Pulmonary artery endothelial cell (primary cell): ENCODE measurements at regions not wholly inside any gene's neighbourhood (a gene's known extent, or its start where the extent isn't known, plus 50 kb on each side); places are given as distances from the start of the nearest gene placed in this dataset.
"Not testable (repeated sequence)": the region's sequence is repeated elsewhere in the genome, so short reads cannot be mapped to it uniquely, and the experiment has no call there.

Experiments
- DNase-seq: peaks from one replicate; pipeline ENCODE4 v3.0.0-alpha.2; 2011; ENCODE audit warnings: low read depth, low spot score

DNA sequence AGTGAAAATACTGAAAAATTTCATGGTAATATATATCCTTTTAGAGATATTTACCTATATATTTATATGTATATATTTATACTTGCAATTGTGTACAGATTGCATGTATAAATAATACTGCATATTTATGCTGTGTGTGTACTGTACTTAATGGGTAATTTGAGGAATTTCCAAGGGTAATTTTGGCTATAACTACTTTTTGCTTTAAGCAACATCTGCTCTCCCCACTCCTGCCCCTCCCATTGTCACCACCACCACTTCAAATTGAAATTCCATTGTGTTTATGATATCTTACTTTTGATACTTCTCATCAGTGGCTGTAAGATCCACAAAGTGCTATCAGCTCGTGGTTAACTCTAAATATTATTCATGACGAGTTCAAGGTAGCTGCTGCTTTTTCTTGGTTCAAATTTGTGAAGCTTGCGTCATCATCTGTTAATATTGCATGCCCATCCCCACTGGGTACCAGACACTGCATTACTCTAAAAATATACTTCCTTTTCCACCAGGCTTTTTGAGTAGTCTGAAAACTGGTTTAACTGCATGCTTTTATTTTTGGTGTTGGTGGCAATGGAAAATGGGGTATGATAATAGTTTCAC is 91.7 kb upstream of the MITF start:
- DNase-seq: no peak

DNA sequence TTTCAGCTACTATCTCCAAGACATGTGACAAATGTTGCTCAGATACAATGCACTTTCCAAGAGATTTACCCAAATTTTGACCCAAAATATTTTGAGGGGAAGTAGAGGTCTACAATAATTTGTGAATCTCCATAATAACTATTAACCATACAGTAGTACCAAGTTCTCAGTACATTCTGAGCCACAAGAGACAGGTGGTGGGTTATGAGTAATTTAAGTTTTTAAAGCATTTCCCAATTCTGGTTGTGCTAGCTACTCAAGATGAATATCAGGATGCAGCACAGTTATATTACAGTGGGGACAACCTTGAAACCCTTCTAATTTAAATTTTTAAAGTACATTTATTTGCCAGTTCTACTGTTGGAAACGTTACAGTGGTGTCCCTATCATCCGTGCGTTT is 92.2 kb upstream of the MITF start:
- DNase-seq: no peak

DNA sequence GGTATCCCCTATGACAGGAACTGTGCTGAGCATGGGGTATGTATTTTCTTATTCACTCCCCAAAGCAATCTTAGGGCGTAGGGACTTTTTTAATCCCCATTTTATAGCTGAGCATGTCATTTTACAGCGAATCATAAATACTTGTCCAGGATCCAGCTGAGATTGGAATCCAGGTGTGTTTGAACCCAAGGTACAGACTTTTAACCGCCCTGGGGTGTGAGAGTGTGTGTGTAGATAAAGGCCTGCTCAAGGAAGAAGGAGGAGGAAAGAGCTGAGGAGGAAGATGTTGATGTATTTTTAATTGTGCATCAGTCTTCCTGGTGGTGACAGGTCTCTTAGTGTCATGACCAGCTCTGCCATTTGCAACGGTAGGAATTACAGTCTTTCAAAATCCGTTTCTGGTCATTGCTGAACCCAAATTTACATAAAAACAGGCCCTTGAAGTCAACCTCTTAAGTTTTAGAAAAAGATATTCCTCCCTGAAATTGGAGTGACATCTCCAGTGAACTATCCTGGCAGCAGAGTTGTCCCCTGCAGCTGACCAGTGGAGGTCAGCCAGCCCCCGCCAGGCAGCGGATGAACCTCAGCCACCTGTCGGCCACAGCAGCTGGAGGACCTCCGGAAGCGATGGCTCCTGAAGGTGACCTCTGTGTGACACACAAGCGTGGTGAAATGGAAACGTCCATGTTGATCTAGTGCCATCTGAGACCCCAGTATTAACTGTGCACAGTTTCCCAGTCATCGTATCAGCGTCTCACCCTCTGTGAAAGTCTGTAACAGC is 92.8 kb upstream of the MITF start:
- DNase-seq: no peak

DNA sequence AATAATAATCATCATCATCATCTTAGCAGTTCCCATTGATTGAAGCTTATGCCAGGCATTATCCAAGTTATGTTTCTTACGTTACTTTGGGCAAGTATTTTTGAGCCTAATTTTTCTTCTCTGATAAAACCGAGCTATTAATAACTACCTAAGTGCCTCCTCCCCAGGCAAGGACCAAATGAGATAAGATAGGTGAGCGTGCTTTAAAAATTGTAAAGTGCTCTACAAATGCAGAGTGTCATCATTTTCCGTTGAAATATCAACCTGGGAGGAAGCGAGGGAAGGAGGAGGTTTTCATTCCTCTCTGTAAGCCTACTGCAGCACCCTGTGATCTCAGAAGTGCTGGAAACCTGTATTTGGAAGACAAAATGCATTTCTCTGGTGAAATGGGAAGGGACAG is 96.7 kb upstream of the MITF start:
- no peak for DNase-seq

DNA sequence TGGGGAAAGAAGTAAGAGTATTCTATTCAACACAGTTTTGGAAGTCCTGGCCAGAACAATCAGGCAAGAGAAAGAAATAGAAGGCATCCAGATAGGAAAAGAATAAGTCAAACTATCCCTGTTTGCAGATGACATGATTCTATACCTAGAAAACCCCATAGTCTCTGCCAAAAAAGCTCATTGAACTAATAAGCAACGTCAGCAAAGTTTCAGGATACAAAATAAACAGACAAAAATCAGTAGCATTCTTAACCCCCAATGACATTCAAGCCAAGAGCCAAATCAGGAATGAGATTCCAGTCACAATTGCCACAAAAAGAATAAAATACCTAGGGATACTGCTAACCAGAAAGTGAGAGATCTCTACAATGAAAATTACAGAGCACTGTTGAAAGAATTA is 99.4 kb upstream of the MITF start:
- no peak for DNase-seq

DNA sequence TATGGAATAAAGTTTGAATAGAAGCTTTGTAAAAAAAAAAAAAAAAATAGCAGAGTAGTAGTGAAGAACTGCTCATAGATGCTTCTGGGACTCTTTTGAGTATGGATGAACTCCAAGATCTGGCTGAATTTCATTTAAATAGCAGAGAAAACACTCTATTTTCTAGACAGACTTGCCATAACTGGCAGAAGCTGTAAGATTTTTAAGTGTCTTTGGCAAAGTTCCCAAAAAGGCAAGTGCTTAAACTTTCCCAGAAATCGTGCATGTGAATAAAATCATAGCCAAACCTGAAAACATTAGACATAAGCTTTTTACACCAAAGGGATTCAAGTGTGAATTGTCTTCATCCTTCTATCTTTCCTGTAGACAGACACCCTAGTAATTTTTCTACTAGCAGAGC is 110.3 kb upstream of the MITF start:
- DNase-seq: no peak

DNA sequence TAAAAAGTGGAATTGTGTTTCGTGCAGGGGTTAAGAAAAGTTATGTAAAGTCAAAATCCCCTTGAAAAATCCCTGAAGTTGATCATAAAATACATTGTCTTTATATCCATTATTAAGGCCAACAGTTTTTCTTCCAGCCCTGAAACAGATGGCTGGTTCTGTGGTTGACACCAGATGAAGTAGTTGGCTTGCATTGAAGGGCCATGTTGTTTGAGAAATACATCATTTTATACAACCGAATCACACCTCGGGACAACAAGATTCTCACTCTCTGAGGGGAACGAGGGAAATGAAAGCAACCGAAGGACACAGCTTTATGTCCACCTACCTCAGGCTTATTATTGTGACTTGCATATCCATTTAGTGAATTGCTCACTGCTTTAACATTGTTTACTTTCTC is 126.0 kb upstream of the MITF start:
- no peak for DNase-seq

DNA sequence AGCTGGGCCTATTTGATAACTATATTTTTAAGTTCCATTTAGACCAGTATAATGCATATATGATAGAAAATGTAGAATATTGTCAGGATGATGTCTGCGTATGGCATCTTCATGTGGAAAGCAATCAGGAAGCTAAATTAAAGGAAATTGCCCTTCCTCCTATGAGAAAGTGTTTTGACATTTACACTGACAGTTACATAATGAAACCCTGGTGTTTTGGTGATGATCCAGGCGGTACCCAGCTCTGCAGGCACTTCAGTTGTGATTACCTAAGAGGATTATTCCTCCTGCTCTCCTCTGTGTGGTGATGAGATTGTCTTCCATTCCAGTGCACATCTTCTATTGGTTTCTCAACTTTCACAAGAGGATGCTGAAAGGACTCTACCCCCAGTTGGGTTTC is 126.5 kb upstream of the MITF start:
- no peak for DNase-seq

DNA sequence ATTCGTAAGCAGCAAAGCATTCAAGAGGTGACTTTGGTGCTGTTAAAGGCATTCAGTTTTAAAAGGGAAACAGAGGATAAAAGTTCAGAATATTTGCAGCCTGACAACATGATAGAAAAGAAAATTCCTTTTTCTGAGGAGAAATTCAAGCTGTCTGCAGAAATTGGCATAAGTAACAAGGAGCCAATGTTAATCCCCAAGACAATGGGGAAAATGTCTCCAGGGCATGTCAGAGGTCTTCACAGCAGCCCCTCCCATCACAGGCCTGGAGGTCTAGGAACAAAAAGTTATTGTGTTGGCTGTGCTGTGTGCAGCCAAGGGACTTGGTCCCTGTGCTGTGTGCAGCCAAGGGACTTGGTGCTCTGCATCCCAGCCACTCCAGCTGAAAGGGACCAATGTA is 129.7 kb upstream of the MITF start:
- DNase-seq: not testable (repeated sequence)

DNA sequence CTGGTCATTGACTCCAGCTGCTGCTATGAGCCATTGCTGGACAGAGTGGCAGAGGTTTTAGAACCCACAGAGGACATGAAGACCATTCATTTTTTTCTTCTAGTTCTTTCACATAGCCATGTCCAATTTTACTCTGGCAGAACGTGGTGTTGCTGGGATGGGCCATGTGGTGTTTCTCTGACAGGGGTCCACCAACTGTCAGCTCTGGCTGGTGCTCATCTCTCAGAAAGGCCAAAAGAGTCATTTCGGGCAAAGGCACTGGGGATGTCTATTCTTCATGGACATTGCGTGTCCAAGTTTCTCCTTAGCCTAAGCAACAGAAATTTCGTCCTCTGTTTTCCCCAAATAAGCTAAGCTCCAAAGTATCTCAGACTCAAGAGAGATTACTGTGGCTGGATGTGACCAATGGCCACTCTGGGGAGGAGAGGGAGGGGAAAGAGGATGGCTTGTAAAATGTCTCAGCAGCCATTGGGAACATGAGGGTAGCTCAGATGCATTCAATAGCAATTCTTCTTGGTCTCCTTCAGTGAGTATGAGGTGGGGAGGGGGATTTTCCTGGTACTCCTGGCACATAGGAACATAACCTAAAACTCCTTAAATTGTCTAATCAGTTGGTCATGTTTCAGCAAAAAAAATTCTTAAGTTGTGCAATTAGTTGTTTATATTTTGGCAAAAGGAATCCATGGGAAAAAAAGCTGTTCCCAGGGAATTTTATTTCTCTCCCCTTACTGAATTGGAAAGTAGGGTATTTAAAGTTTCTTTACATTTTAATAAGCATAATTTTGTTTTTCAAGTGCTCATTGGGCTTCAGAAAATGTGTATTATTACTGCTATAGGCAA is 131.6 kb upstream of the MITF start:
- no peak for DNase-seq

DNA sequence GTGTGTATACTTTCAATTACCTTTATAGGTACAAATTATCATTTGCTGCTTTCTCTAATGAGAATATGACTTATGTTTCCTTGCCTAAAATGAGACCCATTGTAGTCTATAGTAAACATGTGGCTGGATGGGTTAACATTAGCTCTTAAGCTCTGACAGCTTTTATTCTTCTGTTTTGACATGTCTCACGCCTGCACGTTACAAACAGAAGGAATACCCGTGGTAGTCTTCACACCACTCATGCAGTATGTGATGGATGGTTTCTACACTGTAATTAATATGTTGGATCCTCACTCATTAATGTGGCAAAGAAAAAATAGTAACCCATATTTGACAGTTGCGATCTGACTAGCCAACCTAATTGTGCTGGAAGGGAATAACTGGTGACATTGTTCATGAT is 133.4 kb upstream of the MITF start:
- no peak for DNase-seq

DNA sequence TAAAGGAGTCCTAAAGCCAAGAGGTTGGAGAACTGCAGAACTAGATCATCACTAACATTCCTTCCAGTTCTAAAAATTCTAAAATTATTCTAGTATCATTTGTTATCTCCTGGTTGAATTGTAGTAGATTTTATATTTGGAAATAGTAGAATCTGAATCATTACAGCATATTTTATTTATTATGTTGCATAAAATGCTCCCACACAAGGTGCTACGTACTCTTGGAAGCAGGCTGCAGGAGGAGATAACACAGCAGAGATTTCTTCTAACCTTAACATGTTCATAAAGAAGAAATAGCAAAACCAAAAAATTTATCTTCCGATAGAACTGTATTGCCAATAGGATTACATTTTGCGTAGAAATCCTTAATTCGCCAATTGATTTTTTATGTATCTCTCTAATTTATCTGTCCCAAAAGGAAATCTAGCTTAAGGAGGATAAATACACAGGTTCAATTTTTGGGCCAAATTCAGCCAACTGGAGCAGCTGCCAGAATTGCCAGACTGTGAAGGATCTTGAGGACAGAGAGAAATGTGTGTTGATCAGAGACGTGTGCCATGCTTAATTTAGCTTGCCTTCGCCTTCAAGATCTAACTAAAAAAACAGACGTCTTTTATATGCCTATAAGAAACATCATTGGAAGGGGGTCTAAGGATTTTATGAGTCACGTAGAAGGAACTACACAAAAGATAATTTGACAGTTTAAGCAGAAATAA is 134.4 kb upstream of the MITF start:
- no peak for DNase-seq

DNA sequence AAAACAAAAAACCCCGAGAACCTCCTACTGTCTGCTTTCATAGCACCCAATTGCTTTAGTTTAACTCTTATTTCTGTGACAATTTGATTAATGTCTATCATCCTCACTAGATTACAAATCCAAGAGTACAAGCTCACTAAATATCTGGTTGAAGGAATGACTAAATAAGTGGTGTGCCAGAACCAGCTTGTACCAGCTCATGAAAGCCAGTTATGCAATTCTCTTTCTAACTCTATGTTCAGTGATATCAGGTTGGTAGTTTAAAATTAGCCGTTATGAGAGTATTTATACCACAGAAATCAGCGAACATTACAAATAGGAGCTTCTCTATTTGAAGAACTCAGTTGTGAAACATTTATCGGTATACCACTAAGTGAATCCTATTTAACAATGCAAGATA is 137.2 kb upstream of the MITF start:
- DNase-seq: no peak

DNA sequence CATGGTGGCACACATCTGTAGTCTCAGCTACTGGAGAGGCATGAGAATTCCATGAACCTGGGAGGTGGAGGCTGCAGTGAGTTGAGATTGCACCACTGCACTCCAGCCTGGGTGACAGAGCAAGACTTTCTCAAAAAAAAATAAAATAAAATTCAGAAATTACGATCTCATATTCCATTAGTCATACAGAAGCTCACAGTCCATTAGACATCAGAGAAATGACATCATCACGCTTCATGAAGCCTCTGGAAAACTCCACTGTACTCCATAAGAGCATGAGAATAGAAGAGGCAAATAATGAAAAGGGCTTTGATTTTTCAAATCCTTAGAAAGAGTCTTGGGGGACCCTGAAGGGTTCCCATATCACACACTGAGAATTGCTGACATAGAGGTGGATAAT is 145.0 kb upstream of the MITF start:
- DNase-seq: no peak

DNA sequence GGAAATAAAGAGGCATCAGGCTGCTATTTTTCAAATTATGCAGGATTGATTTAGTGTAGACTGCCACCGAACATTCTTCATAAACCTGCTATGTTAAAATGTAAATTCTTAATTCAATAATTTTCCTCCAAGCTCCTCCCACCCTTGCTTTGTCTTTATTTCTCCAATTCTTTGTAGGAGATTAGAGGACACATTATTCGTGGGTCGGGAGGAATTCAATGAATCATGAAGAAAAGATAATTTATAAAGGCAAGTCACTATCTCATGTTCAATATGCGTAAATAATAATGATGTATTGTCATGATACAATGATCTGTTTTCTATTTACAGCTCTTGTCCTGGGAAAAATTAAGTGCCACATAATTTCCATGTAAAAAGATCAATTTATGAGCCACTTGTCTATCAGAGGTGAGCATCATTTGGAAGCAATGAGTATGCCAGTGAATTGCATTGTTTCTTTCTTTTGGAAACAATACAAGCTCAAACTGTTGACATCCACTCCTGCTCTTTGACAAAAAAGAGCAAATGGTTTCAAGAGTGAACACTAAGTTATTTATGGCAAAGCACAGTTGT is 148.0 kb upstream of the MITF start:
- DNase-seq: no peak

DNA sequence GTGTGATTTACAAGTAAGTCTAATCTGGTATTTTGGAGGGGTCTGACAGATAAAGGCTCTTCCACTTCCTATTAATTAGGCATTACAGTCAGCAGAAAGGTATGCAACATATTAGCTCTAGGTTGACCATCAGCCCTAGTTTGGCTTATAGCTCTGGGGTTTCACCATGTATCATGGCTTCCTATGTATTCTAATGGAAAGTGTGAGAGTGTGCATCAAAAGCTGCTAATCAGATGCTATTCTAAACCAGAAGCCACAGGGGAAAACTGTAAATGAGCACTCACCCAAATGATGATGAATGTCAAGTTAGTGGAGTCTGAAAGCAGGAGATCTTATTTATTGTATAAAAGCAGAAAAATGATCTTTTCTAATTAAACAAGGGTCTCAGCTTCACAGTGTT is 149.2 kb upstream of the MITF start:
- DNase-seq: no peak

DNA sequence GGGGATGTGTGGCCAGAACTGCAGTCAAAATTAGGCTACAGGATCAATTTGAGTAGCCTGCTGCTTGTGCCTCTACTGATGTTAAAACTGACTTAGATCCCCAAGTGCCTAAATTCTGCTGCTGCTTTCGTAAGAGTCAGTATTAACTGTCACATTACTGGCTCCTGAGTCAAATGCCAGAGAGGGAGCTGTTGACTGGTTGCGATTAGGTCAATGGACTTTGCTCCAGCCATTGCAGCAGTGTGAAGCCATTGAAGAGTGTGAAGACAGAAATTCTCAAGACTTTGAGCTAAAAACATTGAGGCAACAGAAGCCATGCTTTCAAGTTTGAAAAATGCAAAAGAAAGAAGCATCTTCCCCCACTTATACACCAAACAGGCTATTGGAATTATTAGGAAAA is 151.1 kb upstream of the MITF start:
- no peak for DNase-seq

DNA sequence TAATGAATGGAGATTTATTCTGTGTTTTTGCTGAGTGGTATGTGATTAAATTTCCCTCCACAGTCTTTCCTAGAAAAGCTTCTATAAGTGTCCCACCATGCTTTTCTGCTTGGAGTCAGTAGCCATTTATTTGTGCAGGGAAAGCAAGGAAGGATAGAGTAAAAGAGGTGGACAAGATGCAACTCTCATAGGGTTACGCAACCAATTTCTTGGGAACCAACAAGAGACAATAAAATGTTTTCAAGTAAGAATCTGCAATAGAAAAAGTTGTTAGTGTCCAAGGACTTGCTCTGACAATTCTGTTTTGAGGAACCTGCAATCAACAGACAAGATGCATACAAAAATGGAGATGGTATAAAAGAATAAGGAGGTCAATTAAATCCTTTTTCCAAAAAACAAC is 153.8 kb upstream of the MITF start:
- DNase-seq: no peak

DNA sequence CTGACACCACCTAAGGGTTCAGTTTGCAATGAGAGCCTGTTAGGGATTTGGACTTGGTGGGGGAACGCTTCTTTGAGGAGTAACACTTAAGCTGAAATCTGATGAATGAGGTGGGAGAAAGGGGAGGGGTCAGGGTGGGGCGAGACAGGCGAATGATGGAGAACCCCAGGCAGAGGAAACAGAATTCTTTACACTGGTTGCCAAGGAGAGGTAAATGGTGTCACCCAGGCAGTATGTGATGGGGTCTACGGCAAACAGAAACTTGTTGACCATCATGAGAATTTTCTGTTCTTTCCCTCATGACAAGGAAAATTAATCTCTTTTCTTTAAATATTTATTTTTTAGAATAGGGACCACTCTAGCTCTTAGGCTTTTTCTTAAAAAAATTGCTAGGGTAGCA is 157.2 kb upstream of the MITF start:
- DNase-seq: no peak

DNA sequence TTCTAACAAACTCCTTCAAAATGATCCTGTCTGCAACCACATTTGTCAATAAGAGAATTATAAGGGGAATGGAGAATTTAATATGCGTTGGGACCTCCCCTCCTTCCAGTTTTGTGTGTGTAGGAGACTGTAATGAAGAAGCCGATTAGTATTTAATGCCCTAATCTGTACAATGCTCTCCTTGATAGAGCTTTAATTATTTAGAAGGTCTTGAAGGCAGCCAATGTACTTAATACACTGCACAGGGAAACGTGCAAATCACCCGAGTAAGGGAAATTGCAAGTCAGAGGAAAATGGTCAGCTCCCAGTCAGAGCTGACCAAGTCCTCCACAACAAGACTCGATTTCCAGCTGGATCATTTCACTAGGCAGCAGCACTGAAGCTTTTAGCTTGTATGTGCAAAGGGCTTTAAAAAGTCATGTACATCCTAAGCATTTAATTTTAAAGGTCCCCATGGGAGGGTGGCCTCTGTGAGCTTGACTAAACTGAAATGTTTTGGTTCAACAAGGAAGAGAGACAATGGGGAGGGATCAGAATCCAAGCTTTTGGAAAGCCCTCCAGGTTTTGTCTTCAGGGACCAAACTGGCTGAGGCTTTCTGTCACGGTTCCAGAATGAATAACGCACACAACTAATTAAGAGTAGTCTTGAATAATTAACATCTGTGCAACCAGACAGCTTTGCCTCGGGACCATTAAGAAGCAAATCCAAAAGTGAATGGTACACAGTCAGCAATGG is 159.8 kb upstream of the MITF start:
- DNase-seq: no peak

DNA sequence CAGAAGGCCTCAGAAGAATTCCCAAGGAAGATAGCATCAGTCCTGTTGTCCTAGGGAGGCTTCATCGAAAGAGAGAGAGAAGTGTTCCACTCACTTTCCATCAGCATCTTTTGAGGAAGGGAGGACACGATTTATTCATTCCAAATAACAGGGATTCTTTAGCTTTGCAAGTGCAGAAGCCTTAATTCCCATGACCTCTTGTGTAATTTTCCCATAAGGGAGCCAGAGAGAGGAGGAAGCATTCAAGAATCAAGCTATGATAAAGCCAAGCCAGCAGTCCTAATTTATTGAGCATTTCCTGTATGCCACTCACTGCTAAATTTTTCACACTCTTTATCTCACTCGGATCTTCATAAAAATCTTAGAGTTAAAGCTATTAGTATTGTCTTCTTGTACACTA is 169.7 kb upstream of the MITF start:
- no peak for DNase-seq
